ENCODE measurements at regions not wholly inside any gene's neighbourhood (a gene's known extent, or its start where the extent isn't known, plus 50 kb on each side); places are given as distances from the start of the nearest gene placed in this dataset.
"Not testable (repeated sequence)": the region's sequence is repeated elsewhere in the genome, so short reads cannot be mapped to it uniquely, and the experiment has no call there.

GRCh38 chr1:228842094-228842775, 107.0 kb downstream of the RHOU start:
- no peak for DNase-seq
- intact Hi-C loops (cut with DNase I) = no loop called here
- TF ChIP-seq CTCF (IDR thresholded peaks at IDR 0.05) = no peak
- no peak for TF ChIP-seq POLR2A (IDR thresholded peaks at IDR 0.05)
- Histone ChIP-seq H3K36me3 (no peaks in the 10 kb centered on the region), H3K4me1 (peaks cover 12 to 22% of the 10 kb centered on the region in 2 donors), H3K27ac (no peak overlapping the region), H3K4me3 (replicated peaks in 1 of 3) (no peak overlapping the region), H3K9me3 (no peaks in the 10 kb centered on the region), H3K27me3 (no peaks in the 10 kb centered on the region)
- 67 to 93% methylated on average over 6 of the region's 6 CpGs for WGBS, 2 donors

- WGBS, 2 donors = 94 to 96% methylated on average over 8 of the region's 8 CpGs
- no peaks in the 10 kb centered on the region for H3K9me3 ChIP-seq
- DNase-seq = no peak
- no peaks in the 10 kb centered on the region for H3K4me1 ChIP-seq
- H3K4me3 ChIP-seq (replicated peaks in 1 of 3) = no peak overlapping the region
- H3K27ac ChIP-seq = no peak overlapping the region
- intact Hi-C loops (cut with DNase I) = no loop called here
- TF ChIP-seq POLR2A (IDR thresholded peaks at IDR 0.05) (no peak), CTCF (IDR thresholded peaks at IDR 0.05) (no peak)
- no peaks in the 10 kb centered on the region for H3K36me3 ChIP-seq
- H3K27me3 ChIP-seq = no peaks in the 10 kb centered on the region
These were observed 109.8 kb downstream of the RHOU start for GRCh38 chr1:228845101-228845500.

- WGBS, 2 donors = 100% methylated on average over 1 of the region's 1 CpG
- no peaks in the 10 kb centered on the region for H3K36me3 ChIP-seq
- no peak overlapping the region for H3K4me3 ChIP-seq (replicated peaks in 1 of 3)
- no peaks in the 10 kb centered on the region for H3K4me1 ChIP-seq
- intact Hi-C loops (cut with DNase I) = no loop called here
- TF ChIP-seq CTCF (IDR thresholded peaks at IDR 0.05) (no peak), POLR2A (IDR thresholded peaks at IDR 0.05) (no peak)
- no peaks in the 10 kb centered on the region for H3K27me3 ChIP-seq
- DNase-seq = no peak
- H3K27ac ChIP-seq = no peak overlapping the region
- H3K9me3 ChIP-seq = no peaks in the 10 kb centered on the region
These were observed 111.7 kb downstream of the RHOU start for GRCh38 chr1:228846952-228847351.

- H3K36me3 ChIP-seq; H3K27ac ChIP-seq; DNase-seq; H3K4me1 ChIP-seq; intact Hi-C loops (cut with DNase I); H3K4me3 ChIP-seq (replicated peaks in 1 of 3); H3K9me3 ChIP-seq; H3K27me3 ChIP-seq: not testable (repeated sequence)
- 94 to 100% methylated on average over 2 of the region's 2 CpGs for WGBS, 2 donors
These were observed 112.2 kb downstream of the RHOU start for GRCh38 chr1:228847451-228847850.

GRCh38 chr1:228848406-228848805, 113.1 kb downstream of the RHOU start:
- no peak overlapping the region for H3K27ac ChIP-seq
- TF ChIP-seq POLR2A (IDR thresholded peaks at IDR 0.05) = no peak
- no peak for TF ChIP-seq CTCF (IDR thresholded peaks at IDR 0.05)
- DNase-seq = no peak
- H3K4me1 ChIP-seq = no peaks in the 10 kb centered on the region
- H3K4me3 ChIP-seq (replicated peaks in 1 of 3) = no peak overlapping the region
- H3K27me3 ChIP-seq = no peaks in the 10 kb centered on the region
- intact Hi-C loops (cut with DNase I) = no loop called here
- H3K9me3 ChIP-seq = no peaks in the 10 kb centered on the region
- H3K36me3 ChIP-seq = no peaks in the 10 kb centered on the region
- 81 to 82% methylated on average over 2 of the region's 2 CpGs for WGBS, 2 donors
